Transverse colon (tissue), 4 donors: ENCODE measurements at regions not wholly inside any gene's neighbourhood (a gene's known extent, or its start where the extent isn't known, plus 50 kb on each side); places are given as distances from the start of the nearest gene placed in this dataset.

ENCODE experiments used
- DNase-seq: peaks from one replicate; pipeline ENCODE4 v3.0.0-alpha.2; 2019
- H3K27ac ChIP-seq, 4 donors: fragments of 200-600 bp; sonication (generic); 2 replicates each; pipeline ENCODE4 v1.5.1; 2016 to 2018; ENCODE audit warnings: inconsistent platforms in 4 of 4
- H3K27me3 ChIP-seq: fragments of 200-600 bp; sonication (generic); 2 replicates; pipeline ENCODE4 v1.5.1; 2017; ENCODE audit warnings: inconsistent platforms
- H3K36me3 ChIP-seq, 4 donors: fragments of 200-600 bp; sonication (generic); 2 replicates each; pipeline ENCODE4 v1.5.1; 2017 to 2019; ENCODE audit warnings: inconsistent platforms in 4 of 4
- H3K4me1 ChIP-seq, 4 donors: fragments of 200-600 bp; sonication (generic); 2 replicates each; pipeline ENCODE4 v1.5.1; 2017 to 2020; ENCODE audit warnings: inconsistent platforms in 4 of 4
- H3K4me3 ChIP-seq, 4 donors: fragments of 200-600 bp; sonication (generic); 1 replicate in 1 of 4; 2 replicates in 3 of 4; pipeline versions ENCODE4 v1.5.1 to v1.6.1; 2017 to 2019; ENCODE audit warnings: inconsistent platforms in 4 of 4
- H3K9me3 ChIP-seq, 2 donors: fragments of 200-600 bp; sonication (generic); 2 replicates each; pipeline ENCODE4 v1.5.1; 2017 to 2019; ENCODE audit warnings: inconsistent platforms in 2 of 2
- CTCF ChIP-seq, 5 experiments: fragments of 200-600 bp in 3 of 5; fragments of 450-650 bp in 2 of 5; sonication (generic) in 3 of 5; IDR thresholded peaks; 1 replicate in 2 of 5; 2 replicates in 3 of 5; pipeline ENCODE4 v1.5.1; 2016 to 2017; ENCODE audit warnings: antibody characterized with exemption in 5 of 5, inconsistent platforms in 3 of 5, mild to moderate bottlenecking in 2 of 5, moderate library complexity in 1 of 5
- EP300 ChIP-seq: sonication (generic); formaldehyde crosslinking; IDR thresholded peaks from one replicate; pipeline ENCODE4 v1.6.1; 2017; ENCODE audit warnings: antibody characterized with exemption, low read depth
- POLR2A ChIP-seq: fragments of 450-650 bp; IDR thresholded peaks from one replicate; pipeline ENCODE4 v1.6.1; 2016; ENCODE audit warnings: antibody characterized with exemption, mild to moderate bottlenecking, moderate library complexity
- POLR2AphosphoS5 ChIP-seq, 3 donors: sonication (generic); formaldehyde crosslinking; IDR thresholded peaks; one replicate each; pipeline ENCODE4 v1.6.1; 2016; ENCODE audit warnings: antibody characterized with exemption in 3 of 3
- WGBS, 2 donors: methylation state at CpG; one replicate each; pipeline ENCODE4 v1.1.5; 2018; ENCODE audit warnings: low coverage in 1 of 2; 5-methylcytosine and 5-hydroxymethylcytosine counted together
- in situ Hi-C, 4 donors: fragments of 200-750 bp; cut with MboI; loops; one replicate each; pipeline versions ENCODE4 v1.15.0 to v1.15.1; 2017; ENCODE audit warnings: low sequenced_read_pairs in 3 of 4, low pct_ligation_motif_present in 1 of 4, low pct_unique_long_range_greater_than_20kb in 1 of 4
- intact Hi-C: fragments of 100-400 bp; cut with DNase I; formaldehyde crosslinking; loops from one replicate; pipeline ENCODE4 v1.15.1; 2023; ENCODE audit warnings: low total_unique reads

- intact Hi-C loops, result no loop called here
- Histone ChIP-seq H3K9me3 (no peaks in the 10 kb centered on the region), H3K36me3 (no peaks in the 10 kb centered on the region), H3K4me1 (peaks cover 0 to 4% (median 0%) of the 10 kb centered on the region in 4 donors), H3K4me3 (no peak overlapping the region), H3K27ac (no peak overlapping the region), H3K27me3 (peaks cover 13% of the 10 kb centered on the region)
- no peak for DNase-seq
- in situ Hi-C loops, result no loop called here
- TF ChIP-seq CTCF (IDR thresholded peaks at IDR 0.05), result no peak
- TF ChIP-seq POLR2A, result no peak
- no peak for TF ChIP-seq EP300
- WGBS, 2 donors, result 76 to 85% methylated on average over 5 to 31 of the region's 38 CpGs
Observed at GRCh38 chr7:156004265-156005201, 192.3 kb upstream of the SHH start.

GRCh38 chr7:156003220-156004162, 191.2 kb upstream of the SHH start:
- intact Hi-C loops, result no loop called here
- 72 to 75% methylated on average over 2 to 19 of the region's 22 CpGs for WGBS, 2 donors
- DNase-seq, result no peak

GRCh38 chr7:156002362-156003066, 190.3 kb upstream of the SHH start:
- no peak for DNase-seq
- no peak overlapping the region for H3K27ac ChIP-seq
- peaks cover 0 to 12% (median 0%) of the 10 kb centered on the region in 4 donors for H3K4me1 ChIP-seq
- in situ Hi-C loops, result no loop called here
- H3K9me3 ChIP-seq, result no peaks in the 10 kb centered on the region
- H3K4me3 ChIP-seq, result no peak overlapping the region
- no peak for TF ChIP-seq CTCF (IDR thresholded peaks at IDR 0.05)
- TF ChIP-seq POLR2A, result no peak
- TF ChIP-seq EP300, result no peak
- no peak for TF ChIP-seq POLR2AphosphoS5 (IDR thresholded peaks at IDR 0.05)
- intact Hi-C loops, result no loop called here
- WGBS, 2 donors, result 52 to 59% methylated on average over 10 to 17 of the region's 17 CpGs
- H3K36me3 ChIP-seq, result no peaks in the 10 kb centered on the region
- H3K27me3 ChIP-seq, result peaks cover 16% of the 10 kb centered on the region

More at GRCh38 chr7:156003220-156004162, 191.2 kb upstream of the SHH start:
- TF ChIP-seq CTCF (IDR thresholded peaks at IDR 0.05) (no peak), POLR2AphosphoS5 (IDR thresholded peaks at IDR 0.05) (no peak), POLR2A (no peak), EP300 (no peak)
- H3K36me3 ChIP-seq, result no peaks in the 10 kb centered on the region
- peaks cover 0 to 7% (median 0%) of the 10 kb centered on the region in 4 donors for H3K4me1 ChIP-seq
- in situ Hi-C loops, result no loop called here
- no peak overlapping the region for H3K27ac ChIP-seq
- H3K4me3 ChIP-seq, result no peak overlapping the region
- H3K27me3 ChIP-seq, result peaks cover 12% of the 10 kb centered on the region
- H3K9me3 ChIP-seq, result no peaks in the 10 kb centered on the region
